ENCODE measurements at regions not wholly inside any gene's neighbourhood (a gene's known extent, or its start where the extent isn't known, plus 50 kb on each side); places are given as distances from the start of the nearest gene placed in this dataset.

- DNase-seq (ENCODE audit: low read depth), result no peak
- TF ChIP-seq, protein P1, sequence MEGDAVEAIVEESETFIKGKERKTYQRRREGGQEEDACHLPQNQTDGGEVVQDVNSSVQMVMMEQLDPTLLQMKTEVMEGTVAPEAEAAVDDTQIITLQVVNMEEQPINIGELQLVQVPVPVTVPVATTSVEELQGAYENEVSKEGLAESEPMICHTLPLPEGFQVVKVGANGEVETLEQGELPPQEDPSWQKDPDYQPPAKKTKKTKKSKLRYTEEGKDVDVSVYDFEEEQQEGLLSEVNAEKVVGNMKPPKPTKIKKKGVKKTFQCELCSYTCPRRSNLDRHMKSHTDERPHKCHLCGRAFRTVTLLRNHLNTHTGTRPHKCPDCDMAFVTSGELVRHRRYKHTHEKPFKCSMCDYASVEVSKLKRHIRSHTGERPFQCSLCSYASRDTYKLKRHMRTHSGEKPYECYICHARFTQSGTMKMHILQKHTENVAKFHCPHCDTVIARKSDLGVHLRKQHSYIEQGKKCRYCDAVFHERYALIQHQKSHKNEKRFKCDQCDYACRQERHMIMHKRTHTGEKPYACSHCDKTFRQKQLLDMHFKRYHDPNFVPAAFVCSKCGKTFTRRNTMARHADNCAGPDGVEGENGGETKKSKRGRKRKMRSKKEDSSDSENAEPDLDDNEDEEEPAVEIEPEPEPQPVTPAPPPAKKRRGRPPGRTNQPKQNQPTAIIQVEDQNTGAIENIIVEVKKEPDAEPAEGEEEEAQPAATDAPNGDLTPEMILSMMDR (IDR thresholded peaks at IDR 0.05; ENCODE audit: low read depth, low read length, missing control alignments), result no peak
- no peak overlapping the region for H3K4me3 ChIP-seq (ENCODE audit: low read depth, low read length)
Measured at GRCh38 chr9:81855538-81855937, 72.7 kb upstream of the SPATA31D4 start.

DNA sequence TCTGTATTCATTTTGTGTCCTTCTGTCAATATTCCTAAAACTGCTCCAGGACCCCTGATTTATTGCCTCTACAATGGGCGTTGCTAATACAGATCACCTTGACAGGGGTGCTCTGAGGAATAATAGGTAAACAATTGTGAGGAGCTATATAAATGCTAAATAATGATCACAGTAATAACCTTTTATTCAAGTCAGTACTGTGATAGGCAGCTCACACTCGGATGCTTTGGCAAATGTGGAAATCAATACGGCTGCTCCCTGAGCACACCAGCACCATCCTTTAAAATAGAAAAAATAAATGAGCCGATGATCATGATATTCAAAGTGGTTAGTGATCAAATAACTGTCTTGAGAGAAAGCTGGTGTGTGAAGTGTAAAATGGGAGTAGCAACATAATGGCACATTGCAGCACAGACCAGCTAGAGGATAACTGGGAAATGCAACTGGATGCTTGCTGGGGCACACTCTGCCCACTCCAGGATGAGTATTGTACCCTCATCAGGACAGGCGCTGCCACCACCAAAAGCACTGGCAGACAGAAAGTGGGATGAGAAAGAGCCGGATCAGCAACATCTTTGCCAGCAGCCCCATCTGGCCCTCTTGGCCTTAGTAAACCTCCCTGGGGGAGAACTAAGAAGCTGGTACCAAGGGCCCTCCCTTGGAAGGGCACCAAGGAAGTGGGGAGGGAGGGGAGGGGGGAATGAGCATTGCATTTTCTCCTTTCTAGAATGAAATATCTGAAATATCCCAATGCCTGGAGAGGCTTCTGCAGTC lies 69.4 kb upstream of the SPATA31D4 start:
- TF ChIP-seq, protein P1 (IDR thresholded peaks at IDR 0.05; ENCODE audit: low read depth, low read length, missing control alignments), result no peak
- H3K4me3 ChIP-seq (ENCODE audit: low read depth, low read length), result no peak overlapping the region
- no peak for DNase-seq (ENCODE audit: low read depth)

DNA sequence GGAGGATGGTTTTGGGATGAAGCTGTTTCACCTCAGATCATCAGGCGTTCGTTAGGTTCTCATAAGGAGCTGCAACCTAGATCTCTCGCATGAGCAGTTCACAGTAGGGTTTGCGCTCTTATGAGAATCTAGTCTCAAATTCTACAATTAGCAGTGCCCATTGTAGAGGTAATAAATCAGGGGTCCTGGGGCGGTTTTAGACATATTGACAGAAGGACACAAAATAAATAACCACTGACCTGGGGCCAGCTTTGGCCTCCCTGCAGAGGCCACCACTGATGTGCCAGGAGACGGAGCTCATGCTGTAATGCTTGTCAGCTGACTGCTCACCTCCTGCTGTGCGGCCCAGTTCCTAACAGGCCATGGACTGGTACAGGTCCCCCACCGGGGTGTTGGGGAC lies 67.6 kb upstream of the SPATA31D4 start:
- H3K4me3 ChIP-seq (ENCODE audit: low read depth, low read length), result no peak overlapping the region
- TF ChIP-seq, protein P1 (IDR thresholded peaks at IDR 0.05; ENCODE audit: low read depth, low read length, missing control alignments), result no peak
- no peak for DNase-seq (ENCODE audit: low read depth)

GRCh38 chr9:81861644-81862043 lies 66.6 kb upstream of the SPATA31D4 start:
- no peak for DNase-seq (ENCODE audit: low read depth)
- no peak overlapping the region for H3K4me3 ChIP-seq (ENCODE audit: low read depth, low read length)
- TF ChIP-seq, protein P1 (IDR thresholded peaks at IDR 0.05; ENCODE audit: low read depth, low read length, missing control alignments), result no peak

DNA sequence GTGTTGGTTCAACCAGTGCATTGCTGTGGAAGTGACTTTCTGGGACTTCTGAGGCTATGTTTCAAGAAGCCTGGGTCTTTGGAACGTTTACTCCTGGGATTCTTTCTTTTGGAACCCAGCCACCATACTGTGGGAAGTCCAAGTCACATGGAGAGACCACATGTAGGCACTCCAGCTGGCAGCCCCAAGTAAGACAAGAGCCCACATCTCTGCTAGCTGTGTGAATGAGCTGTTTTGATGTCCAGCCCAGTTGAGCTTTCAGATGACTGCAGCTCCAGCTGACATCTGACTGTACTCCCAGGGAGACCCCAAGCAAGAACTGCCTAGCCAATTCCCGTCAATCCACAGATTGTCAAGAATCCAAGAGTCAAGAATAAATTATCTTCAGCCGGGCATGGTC lies 60.1 kb upstream of the SPATA31D4 start:
- TF ChIP-seq, protein P1 (IDR thresholded peaks at IDR 0.05; ENCODE audit: low read depth, low read length, missing control alignments), result no peak
- DNase-seq (ENCODE audit: low read depth), result no peak
- H3K4me3 ChIP-seq (ENCODE audit: low read depth, low read length), result no peak overlapping the region

DNA sequence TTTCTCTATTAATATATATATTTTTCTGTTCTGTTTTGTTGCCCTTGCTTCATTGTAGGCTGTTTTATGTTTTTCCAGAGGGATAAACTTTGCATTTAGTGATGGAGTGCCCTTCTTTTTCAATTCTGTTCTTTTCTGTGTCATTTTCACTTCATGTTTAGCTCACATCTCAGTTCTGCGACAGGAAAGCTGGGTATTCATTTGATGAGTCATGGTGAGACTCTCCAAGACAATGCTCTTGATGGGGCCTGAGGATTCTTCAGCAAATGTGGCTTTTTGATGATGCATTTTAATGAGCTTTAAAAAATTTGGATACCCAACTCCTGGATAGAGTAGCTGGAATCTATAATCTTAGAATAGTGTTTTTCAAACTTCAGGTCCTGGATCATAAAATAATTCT lies 56.5 kb upstream of the SPATA31D4 start:
- DNase-seq (ENCODE audit: low read depth), result no peak
- TF ChIP-seq, protein P1 (IDR thresholded peaks at IDR 0.05; ENCODE audit: low read depth, low read length, missing control alignments), result no peak

DNA sequence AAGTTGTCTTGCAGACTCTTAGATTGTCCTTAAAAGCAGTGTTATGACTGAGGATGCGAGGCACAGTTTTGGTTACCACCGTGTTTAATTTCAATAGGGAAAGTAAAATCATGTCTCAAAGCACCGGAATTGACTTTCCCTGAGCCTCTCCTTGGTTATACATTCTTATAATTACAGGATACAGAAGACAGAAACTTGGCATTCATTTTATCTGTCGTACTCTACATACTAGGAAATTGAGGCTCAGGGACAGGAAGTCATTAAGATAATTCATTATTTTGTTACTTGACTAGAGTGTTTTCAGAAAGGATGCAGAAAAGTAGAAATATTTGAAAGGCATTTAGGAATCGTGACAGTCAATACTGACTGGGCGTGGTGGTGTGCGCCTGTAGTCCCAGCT lies 54.0 kb upstream of the SPATA31D4 start:
- no peak overlapping the region for H3K4me3 ChIP-seq (ENCODE audit: low read depth, low read length)
- TF ChIP-seq, protein P1 (IDR thresholded peaks at IDR 0.05; ENCODE audit: low read depth, low read length, missing control alignments), result no peak
- no peak for DNase-seq (ENCODE audit: low read depth)

More for the DNA sequence above, 56.5 kb upstream of the SPATA31D4 start:
- no peak overlapping the region for H3K4me3 ChIP-seq (ENCODE audit: low read depth, low read length)

All from GM12864 (cell line).